A673 (cell line): ENCODE measurements at regions not wholly inside any gene's neighbourhood (a gene's known extent, or its start where the extent isn't known, plus 50 kb on each side); places are given as distances from the start of the nearest gene placed in this dataset.

Experiments
- BruUV-seq: library from RNA; stranded (reverse); fragments of 400-500 nt; replicated peaks from 2 replicates; lab custom pipeline; 2021; lab: Mats Ljungman, UMichigan
- CTCF ChIA-PET: fragments of 300-600 bp; sonication (Branson Sonifier 250); formaldehyde crosslinking; loops from one replicate; lab custom pipeline; 2022; ENCODE audit warnings: antibody characterized with exemption; lab: Charles Lee
- POLR2A ChIA-PET: fragments of 300-600 bp; sonication (Branson Sonifier 250); formaldehyde crosslinking; loops from one replicate; lab custom pipeline; 2022; ENCODE audit warnings: antibody characterized with exemption; ENCODE audit not compliant: low non-redundant PET; lab: Charles Lee
- DNase-seq: peaks from one replicate; pipeline ENCODE4 v3.0.0-alpha.2; 2015; ENCODE audit warnings: low spot score
- H3K27ac ChIP-seq: fragments of 200-600 bp; sonication (generic); 2 replicates; pipeline ENCODE4 v1.5.1; 2016; ENCODE audit warnings: mixed run types, low read depth, mild to moderate bottlenecking, mixed read lengths, antibody characterized with exemption, low read length; ENCODE audit not compliant: poor library complexity, severe bottlenecking
- H3K27me3 ChIP-seq: fragments of 200-600 bp; sonication (generic); replicated peaks from 2 replicates; pipeline ENCODE4 v1.6.1; 2017; ENCODE audit warnings: mixed run types, low read depth, mild to moderate bottlenecking, mixed read lengths, antibody characterized with exemption, low read length; ENCODE audit not compliant: insufficient read depth, poor library complexity
- H3K36me3 ChIP-seq: fragments of 200-600 bp; sonication (generic); 2 replicates; pipeline ENCODE4 v1.6.1; 2016; ENCODE audit warnings: mixed run types, mild to moderate bottlenecking, mixed read lengths, antibody characterized with exemption, low read length; ENCODE audit not compliant: insufficient read depth, poor library complexity, severe bottlenecking
- H3K4me1 ChIP-seq: fragments of 200-600 bp; sonication (generic); 2 replicates; pipeline ENCODE4 v1.6.1; 2017; ENCODE audit warnings: mixed run types, mild to moderate bottlenecking, mixed read lengths, antibody characterized with exemption, low read length; ENCODE audit not compliant: insufficient read depth, poor library complexity, severe bottlenecking
- H3K4me3 ChIP-seq: fragments of 200-600 bp; sonication (generic); 2 replicates; pipeline ENCODE4 v1.5.1; 2016; ENCODE audit warnings: low read depth, mixed run types, mild to moderate bottlenecking, mixed read lengths, low read length; ENCODE audit not compliant: poor library complexity, severe bottlenecking
- H3K9me3 ChIP-seq: fragments of 200-600 bp; sonication (generic); 2 replicates; pipeline ENCODE4 v1.6.1; 2016; ENCODE audit warnings: mixed run types, low read depth, mild to moderate bottlenecking, mixed read lengths, antibody characterized with exemption, low read length; ENCODE audit not compliant: poor library complexity, severe bottlenecking
- EZH2 ChIP-seq: fragments of 200-600 bp; sonication (generic); IDR thresholded peaks from 2 replicates; pipeline ENCODE4 v1.6.1; 2017; ENCODE audit warnings: borderline replicate concordance, low read depth, mild to moderate bottlenecking, mixed read lengths, antibody characterized with exemption, low read length; ENCODE audit not compliant: poor library complexity, severe bottlenecking
- intact Hi-C: fragments of 100-400 bp; cut with micrococcal nuclease; formaldehyde crosslinking; loops from one replicate; pipeline ENCODE4 v1.10.0; 2022; ENCODE audit not compliant: unreplicated experiment
- TF ChIP-seq, protein P1 (sequence below): fragments of 300-800, 200-600 bp; sonication (generic); conservative IDR thresholded peaks from 2 replicates; pipeline ENCODE4 v1.5.1; 2017; ENCODE audit warnings: low read depth, mild to moderate bottlenecking, antibody characterized with exemption, low read length, moderate library complexity, mixed read lengths

DNA sequence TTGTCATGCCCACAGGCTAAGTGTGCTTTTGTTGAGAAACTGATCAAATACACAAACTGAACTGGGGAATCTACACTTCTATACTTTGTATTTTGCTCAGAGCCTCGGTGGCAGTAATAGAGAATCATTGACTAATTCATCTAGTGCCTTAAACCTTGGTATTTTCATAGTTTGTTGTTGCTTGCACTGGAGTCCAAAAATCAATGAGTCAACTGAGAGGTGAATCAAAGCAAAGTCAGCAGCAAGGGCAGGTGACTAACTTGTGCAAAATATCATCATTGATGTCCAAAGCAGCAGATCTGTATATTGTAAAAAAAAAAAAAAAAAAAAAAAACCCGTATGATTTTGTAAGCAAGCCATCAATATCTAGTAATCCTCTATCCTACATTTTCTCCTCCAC, 296.4 kb downstream of the MAP2K6 start:
- no peak for DNase-seq
- TF ChIP-seq, protein P1, sequence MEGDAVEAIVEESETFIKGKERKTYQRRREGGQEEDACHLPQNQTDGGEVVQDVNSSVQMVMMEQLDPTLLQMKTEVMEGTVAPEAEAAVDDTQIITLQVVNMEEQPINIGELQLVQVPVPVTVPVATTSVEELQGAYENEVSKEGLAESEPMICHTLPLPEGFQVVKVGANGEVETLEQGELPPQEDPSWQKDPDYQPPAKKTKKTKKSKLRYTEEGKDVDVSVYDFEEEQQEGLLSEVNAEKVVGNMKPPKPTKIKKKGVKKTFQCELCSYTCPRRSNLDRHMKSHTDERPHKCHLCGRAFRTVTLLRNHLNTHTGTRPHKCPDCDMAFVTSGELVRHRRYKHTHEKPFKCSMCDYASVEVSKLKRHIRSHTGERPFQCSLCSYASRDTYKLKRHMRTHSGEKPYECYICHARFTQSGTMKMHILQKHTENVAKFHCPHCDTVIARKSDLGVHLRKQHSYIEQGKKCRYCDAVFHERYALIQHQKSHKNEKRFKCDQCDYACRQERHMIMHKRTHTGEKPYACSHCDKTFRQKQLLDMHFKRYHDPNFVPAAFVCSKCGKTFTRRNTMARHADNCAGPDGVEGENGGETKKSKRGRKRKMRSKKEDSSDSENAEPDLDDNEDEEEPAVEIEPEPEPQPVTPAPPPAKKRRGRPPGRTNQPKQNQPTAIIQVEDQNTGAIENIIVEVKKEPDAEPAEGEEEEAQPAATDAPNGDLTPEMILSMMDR, result no peak
- no peak for TF ChIP-seq EZH2
- no peak overlapping the region for H3K4me3 ChIP-seq
- H3K36me3 ChIP-seq, result no peaks in the 10 kb centered on the region
- ChIA-PET CTCF (no interaction called here), POLR2A (no interaction called here)
- no peaks in the 10 kb centered on the region for H3K4me1 ChIP-seq
- H3K27me3 ChIP-seq, result peaks cover 5% of the 10 kb centered on the region
- intact Hi-C loops, result no loop called here
- no TSS peak for BruUV-seq
- no peaks in the 10 kb centered on the region for H3K9me3 ChIP-seq
- no peak overlapping the region for H3K27ac ChIP-seq

DNA sequence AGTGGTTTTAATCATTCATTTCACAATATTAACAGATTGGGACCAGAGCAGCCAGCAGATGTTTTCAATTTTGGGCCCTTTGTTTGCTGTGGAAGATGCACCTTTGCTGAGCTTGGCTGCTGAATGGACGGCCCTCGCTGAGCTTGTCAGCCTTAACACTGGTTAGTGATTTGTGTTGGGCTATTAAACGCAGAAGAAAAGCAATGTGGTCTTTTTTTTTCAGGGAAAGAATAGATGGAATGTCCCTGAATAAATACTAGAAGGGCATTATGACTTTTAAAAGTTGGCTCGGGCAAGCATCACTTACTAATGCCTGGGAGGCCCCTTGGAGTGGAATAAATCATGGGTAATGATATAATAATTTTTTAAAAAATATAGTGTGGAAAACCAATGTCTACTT, 297.0 kb downstream of the MAP2K6 start:
- H3K36me3 ChIP-seq, result no peaks in the 10 kb centered on the region
- ChIA-PET POLR2A (no interaction called here), CTCF (no interaction called here)
- TF ChIP-seq EZH2, result no peak
- TF ChIP-seq, protein P1, result no peak
- H3K4me3 ChIP-seq, result no peak overlapping the region
- no peaks in the 10 kb centered on the region for H3K9me3 ChIP-seq
- no peak for DNase-seq
- intact Hi-C loops, result no loop called here
- no peaks in the 10 kb centered on the region for H3K4me1 ChIP-seq
- BruUV-seq, result no TSS peak
- H3K27ac ChIP-seq, result no peak overlapping the region
- peaks cover 5% of the 10 kb centered on the region for H3K27me3 ChIP-seq

DNA sequence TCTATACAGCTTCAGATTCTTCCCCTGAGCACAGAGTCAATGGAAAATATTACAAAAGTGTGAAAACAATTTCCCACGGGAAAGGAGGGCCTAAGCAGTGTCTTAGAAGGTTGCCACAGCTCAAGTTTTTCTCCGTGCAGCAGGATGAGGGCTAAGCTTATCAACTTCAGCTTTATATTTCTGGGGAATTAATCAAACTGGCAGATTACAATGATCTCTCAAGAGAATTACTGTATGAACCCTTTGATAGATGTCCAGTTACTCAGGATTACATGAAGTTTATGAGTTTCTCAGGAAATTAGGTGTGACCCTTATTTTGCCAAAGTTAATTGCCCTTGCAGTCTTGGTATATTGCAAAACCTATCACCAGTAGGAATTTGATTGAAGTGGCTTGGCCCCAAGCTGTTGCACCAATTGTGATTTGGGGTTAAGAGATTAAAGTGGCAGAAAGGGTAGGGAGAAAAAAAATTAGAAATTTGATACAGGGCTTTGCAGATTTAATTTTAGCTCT, 298.4 kb downstream of the MAP2K6 start:
- CTCF ChIA-PET, result no interaction called here
- BruUV-seq, result no TSS peak

More for the DNA sequence above, 298.4 kb downstream of the MAP2K6 start:
- H3K36me3 ChIP-seq, result no peaks in the 10 kb centered on the region
- TF ChIP-seq, protein P1, result no peak
- no peak for TF ChIP-seq EZH2
- H3K27ac ChIP-seq, result no peak overlapping the region
- no peaks in the 10 kb centered on the region for H3K9me3 ChIP-seq
- POLR2A ChIA-PET, result no interaction called here
- intact Hi-C loops, result no loop called here
- DNase-seq, result no peak
- no peaks in the 10 kb centered on the region for H3K4me1 ChIP-seq
- H3K27me3 ChIP-seq, result peaks cover 5% of the 10 kb centered on the region
- H3K4me3 ChIP-seq, result no peak overlapping the region
